ENCODE measurements at regions not wholly inside any gene's neighbourhood (a gene's known extent, or its start where the extent isn't known, plus 50 kb on each side); places are given as distances from the start of the nearest gene placed in this dataset.
A peak's percentile ranks its signal among the peaks of the same experiment; 100 is the strongest.

DNA sequence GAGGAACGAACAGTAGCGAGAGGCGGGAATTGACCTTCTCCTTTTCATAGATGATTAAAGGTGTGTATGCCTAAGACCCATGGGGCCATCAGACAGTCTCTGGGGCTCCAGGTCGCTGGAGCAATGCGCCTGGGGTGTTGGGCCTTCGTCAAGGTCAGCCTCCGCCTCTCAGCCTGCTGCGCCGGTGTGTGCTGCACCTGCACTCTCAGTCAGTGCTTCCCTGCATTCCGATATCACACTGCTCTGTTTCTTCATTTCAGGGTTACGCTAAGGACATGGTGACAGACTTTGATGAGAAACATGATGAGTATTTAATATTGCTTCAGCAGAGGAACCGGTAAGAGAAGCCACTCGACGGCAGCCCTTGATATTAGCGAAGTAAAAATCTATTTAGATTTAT is 68.2 kb downstream of the KATNIP start:
- no peak for TF ChIP-seq EZH2 (IDR thresholded peaks at IDR 0.05; ENCODE audit: low read depth)
- TF ChIP-seq CTCF (conservative IDR thresholded peaks at IDR 0.05): no peak
- Histone ChIP-seq H3K79me2 (ENCODE audit: low read depth) (no peaks in the 10 kb centered on the region), H3K4me1 (replicated peaks; ENCODE audit: insufficient read depth) (no peaks in the 10 kb centered on the region), H3F3A (ENCODE audit: insufficient read depth, low read depth) (no peaks in the 10 kb centered on the region), H3K9me3 (ENCODE audit: insufficient read depth, low read depth) (no peaks in the 10 kb centered on the region), H3K27ac (no peak overlapping the region), H3K4me3 (no peak overlapping the region), H3K27me3 (ENCODE audit: insufficient read depth, low read depth) (no peaks in the 10 kb centered on the region), H3K4me2 (no peak overlapping the region), H2AFZ (no peak overlapping the region), H3K9me2 (ENCODE audit: insufficient read depth) (no peaks in the 10 kb centered on the region), H4K20me1 (ENCODE audit: insufficient read depth) (peaks cover 4% of the 10 kb centered on the region; the same call in 1 of the 2 replicates), H3K36me3 (ENCODE audit: low read depth) (peaks cover 9% of the 10 kb centered on the region; the same call in 1 of the 2 replicates)
- ChIA-PET CTCF (no interaction called here), POLR2A (ENCODE audit: unreplicated experiment) (interaction anchor here (0.6 kb wide), 1 partner anchor 530 kb away, joined by 6 read pairs; no protein-coding TSS in a partner anchor)
- DNase-seq: no peak
- intact Hi-C loops (cut with micrococcal nuclease; ENCODE audit: unreplicated experiment): no loop called here
- no TSS peak for BruUV-seq (replicated peaks)

GRCh38 chr16:27618606-27619327 is 68.8 kb downstream of the KATNIP start:
- POLR2A ChIA-PET (ENCODE audit: unreplicated experiment): interaction anchor here (0.6 kb wide), 1 partner anchor 531 kb away, joined by 6 read pairs; no protein-coding TSS in a partner anchor
- Histone ChIP-seq H3K27ac (no peak overlapping the region), H2AFZ (no peak overlapping the region), H3K4me1 (replicated peaks; ENCODE audit: insufficient read depth) (no peaks in the 10 kb centered on the region), H3K9me2 (ENCODE audit: insufficient read depth) (no peaks in the 10 kb centered on the region), H3K79me2 (ENCODE audit: low read depth) (no peaks in the 10 kb centered on the region), H3F3A (ENCODE audit: insufficient read depth, low read depth) (no peaks in the 10 kb centered on the region), H3K36me3 (ENCODE audit: low read depth) (peaks cover 9% of the 10 kb centered on the region; the same call in 1 of the 2 replicates), H3K4me2 (no peak overlapping the region), H3K27me3 (ENCODE audit: insufficient read depth, low read depth) (no peaks in the 10 kb centered on the region), H4K20me1 (ENCODE audit: insufficient read depth) (peaks cover 4% of the 10 kb centered on the region; the same call in 1 of the 2 replicates), H3K4me3 (no peak overlapping the region), H3K9me3 (ENCODE audit: insufficient read depth, low read depth) (no peaks in the 10 kb centered on the region)
- DNase-seq: no peak
- TF ChIP-seq EZH2 (IDR thresholded peaks at IDR 0.05; ENCODE audit: low read depth) (no peak), CTCF (conservative IDR thresholded peaks at IDR 0.05) (no peak)
- CTCF ChIA-PET: no interaction called here
- no TSS peak for BruUV-seq (replicated peaks)
- intact Hi-C loops (cut with micrococcal nuclease; ENCODE audit: unreplicated experiment): no loop called here

GRCh38 chr16:27620541-27620940 is 70.6 kb downstream of the KATNIP start:
- POLR2A ChIA-PET (ENCODE audit: unreplicated experiment): interaction anchor here (0.6 kb wide), 2 partner anchors 94 to 150 kb away, joined by 5 to 7 read pairs; no protein-coding TSS in a partner anchor
- CTCF ChIA-PET: no interaction called here

More at GRCh38 chr16:27620541-27620940, 70.6 kb downstream of the KATNIP start:
- Histone ChIP-seq H3K4me1 (replicated peaks; ENCODE audit: insufficient read depth) (no peaks in the 10 kb centered on the region), H3K27ac (no peak overlapping the region), H3K4me2 (no peak overlapping the region), H3K9me3 (ENCODE audit: insufficient read depth, low read depth) (no peaks in the 10 kb centered on the region), H3K9me2 (ENCODE audit: insufficient read depth) (no peaks in the 10 kb centered on the region), H3K4me3 (no peak overlapping the region), H3K36me3 (ENCODE audit: low read depth) (peaks cover 9% of the 10 kb centered on the region; the same call in 1 of the 2 replicates), H2AFZ (no peak overlapping the region), H4K20me1 (ENCODE audit: insufficient read depth) (peaks cover 4% of the 10 kb centered on the region; the same call in 1 of the 2 replicates), H3K27me3 (ENCODE audit: insufficient read depth, low read depth) (no peaks in the 10 kb centered on the region), H3F3A (ENCODE audit: insufficient read depth, low read depth) (no peaks in the 10 kb centered on the region), H3K79me2 (ENCODE audit: low read depth) (no peaks in the 10 kb centered on the region)
- TSS peak; percentile 9 for BruUV-seq (replicated peaks)
- intact Hi-C loops (cut with micrococcal nuclease; ENCODE audit: unreplicated experiment): no loop called here
- no peak for DNase-seq
- TF ChIP-seq CTCF (conservative IDR thresholded peaks at IDR 0.05) (no peak), EZH2 (IDR thresholded peaks at IDR 0.05; ENCODE audit: low read depth) (no peak)

Measured in PC-9 (cell line).